ENCODE measurements at regions not wholly inside any gene's neighbourhood (a gene's known extent, or its start where the extent isn't known, plus 50 kb on each side); places are given as distances from the start of the nearest gene placed in this dataset.

GRCh38 chr4:56147371-56147770 lies 198.6 kb downstream of the CEP135 start:
- Histone ChIP-seq H4K5ac (ENCODE audit: insufficient read length, low read depth, low read length) (no peak overlapping the region), H3T11ph (ENCODE audit: low read length) (no peak overlapping the region), H2BK12ac (ENCODE audit: insufficient read length, low read depth, low read length) (no peak overlapping the region), H4K20me1 (ENCODE audit: control insufficient read depth, insufficient read depth, insufficient read length) (no peaks in the 10 kb centered on the region), H3K79me1 (ENCODE audit: insufficient read depth, low read depth, low read length, poor library complexity, severe bottlenecking) (no peaks in the 10 kb centered on the region), H3K4me1 (ENCODE audit: insufficient read depth, low read length) (peaks cover 2% of the 10 kb centered on the region; the same call in 1 of the 2 replicates), H3K27ac (ENCODE audit: insufficient read length, low read depth, low read length) (no peak overlapping the region), H3K14ac (ENCODE audit: insufficient read depth, low read length) (no peak overlapping the region), H3K56ac (ENCODE audit: insufficient read length, low read depth, low read length) (no peak overlapping the region), H2AFZ (ENCODE audit: low read length) (no peak overlapping the region), H2BK5ac (ENCODE audit: insufficient read length, low read length) (no peak overlapping the region), H4K91ac (ENCODE audit: insufficient read length, low read depth, low read length) (no peak overlapping the region), H3K27me3 (ENCODE audit: insufficient read depth, low read length) (no peaks in the 10 kb centered on the region), H4K8ac (replicated peaks; ENCODE audit: insufficient read length, low read depth, low read length) (no peak overlapping the region), H3K4ac (ENCODE audit: low read depth, low read length) (no peak overlapping the region), H3K79me2 (ENCODE audit: insufficient read depth, low read length) (no peaks in the 10 kb centered on the region), H2BK20ac (ENCODE audit: low read depth, low read length, poor library complexity, severe bottlenecking) (no peak overlapping the region), H3K9ac (ENCODE audit: extremely low read depth, insufficient read length, low read length) (no peak overlapping the region), H3K4me2 (ENCODE audit: insufficient read depth, insufficient read length, low read length) (no peak overlapping the region), H3K18ac (ENCODE audit: insufficient read length, low read depth, low read length) (no peak overlapping the region), H3K23ac (ENCODE audit: insufficient read length, low read depth, low read length) (no peak overlapping the region), H2BK120ac (ENCODE audit: low read depth, low read length, poor library complexity, severe bottlenecking) (no peak overlapping the region), H3K9me3 (ENCODE audit: control insufficient read depth, low read depth, low read length) (no peaks in the 10 kb centered on the region), H2BK15ac (ENCODE audit: low read depth, low read length) (no peak overlapping the region), H3K23me2 (ENCODE audit: insufficient read length, low read depth, low read length, poor library complexity, severe bottlenecking) (no peaks in the 10 kb centered on the region), H2AK5ac (ENCODE audit: insufficient read length, low read length) (no peak overlapping the region)
- DNase-seq: no peak
- H3K27me3 Mint-ChIP-seq (ENCODE audit: low read depth): no peaks in the 10 kb centered on the region
- H3K4me3 Mint-ChIP-seq: no peak overlapping the region
- no peak for TF ChIP-seq CTCF (conservative IDR thresholded peaks at IDR 0.05)
- H3K4me1 Mint-ChIP-seq: peaks cover 16 to 25% of the 10 kb centered on the region in 2 experiments
- H3K36me3 Mint-ChIP-seq (ENCODE audit: insufficient read depth in 1 of 3, low read depth in 3 of 3): no peaks in the 10 kb centered on the region
- H3K27ac Mint-ChIP-seq: peak overlapping the region; percentile 4 to 45 (median 36); a peak in 2 of 7 replicates
- H3K9me3 Mint-ChIP-seq: no peaks in the 10 kb centered on the region

All from H9 (cell line).